Peyer's patch (tissue), 4 donors: ENCODE measurements at regions not wholly inside any gene's neighbourhood (a gene's known extent, or its start where the extent isn't known, plus 50 kb on each side); places are given as distances from the start of the nearest gene placed in this dataset.

Source experiments
- CTCF ChIP-seq, 6 experiments: fragments of 450-650 bp in 4 of 6; fragments of 200-600 bp in 2 of 6; sonication (generic) in 1 of 6; IDR thresholded peaks; one replicate each; pipeline ENCODE4 v1.5.1; 2017 to 2019; ENCODE audit warnings: antibody characterized with exemption in 6 of 6, mild to moderate bottlenecking in 3 of 6, moderate library complexity in 1 of 6
- POLR2A ChIP-seq, 2 donors: fragments of 450-650 bp; IDR thresholded peaks; one replicate each; pipeline ENCODE4 v1.5.1; 2017; ENCODE audit warnings: antibody characterized with exemption in 2 of 2, mild to moderate bottlenecking in 2 of 2, moderate library complexity in 2 of 2

GRCh38 chr1:184905601-184906322 lies 68.5 kb downstream of the NIBAN1 start:
- TF ChIP-seq CTCF (IDR thresholded peaks at IDR 0.05), result no peak
- TF ChIP-seq POLR2A (IDR thresholded peaks at IDR 0.05), result no peak
